GM19438 (cell line): ENCODE measurements at regions not wholly inside any gene's neighbourhood (a gene's known extent, or its start where the extent isn't known, plus 50 kb on each side); places are given as distances from the start of the nearest gene placed in this dataset.
A peak's percentile ranks its signal among the peaks of the same experiment; 100 is the strongest.

Source experiments
- ATAC-seq: cut with Tn5 transposase; IDR thresholded peaks from one replicate; pipeline ENCODE4 v1.9.1; 2021; ENCODE audit warnings: low read depth; ENCODE audit not compliant: unreplicated experiment

DNA sequence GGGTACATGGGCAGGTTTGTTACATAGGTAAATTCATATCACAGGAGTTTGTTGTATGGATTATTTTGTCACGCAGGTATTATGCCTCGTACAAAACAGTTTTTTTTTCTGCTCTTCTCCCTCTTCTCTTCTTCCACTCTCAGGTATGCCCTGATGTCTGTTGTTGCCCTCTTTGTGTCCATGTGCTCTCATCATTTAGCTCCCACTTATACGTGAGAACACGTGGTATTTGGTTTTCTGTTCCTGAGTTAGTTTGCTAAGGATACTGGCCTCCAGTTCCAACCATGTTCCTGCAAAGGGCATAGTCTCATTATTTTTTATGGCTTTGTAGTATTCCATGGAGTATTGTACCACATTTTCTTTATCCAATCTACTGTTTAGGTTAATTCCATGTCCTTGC is 65.7 kb downstream of the UNC5CL start:
- no peak for ATAC-seq

DNA sequence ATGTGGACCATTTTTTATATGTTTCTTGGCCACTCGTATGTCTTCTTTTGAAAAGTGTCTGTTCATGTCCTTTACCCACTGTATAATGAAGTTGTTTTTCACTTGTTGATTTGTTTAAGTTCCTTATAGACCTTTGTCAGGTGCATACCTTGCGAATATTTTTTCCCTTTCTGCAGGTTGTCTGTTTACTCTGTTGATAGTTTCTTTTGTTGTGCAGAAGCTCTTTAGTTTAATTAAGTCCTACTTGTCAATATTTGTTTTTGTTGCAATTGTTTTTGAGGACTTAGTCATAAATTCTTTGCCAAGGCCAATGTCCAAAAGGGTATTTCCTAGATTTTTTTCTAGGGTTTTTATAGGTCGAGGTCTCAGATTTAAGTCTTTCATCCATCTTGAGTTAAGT is 66.2 kb downstream of the UNC5CL start:
- ATAC-seq: no peak

DNA sequence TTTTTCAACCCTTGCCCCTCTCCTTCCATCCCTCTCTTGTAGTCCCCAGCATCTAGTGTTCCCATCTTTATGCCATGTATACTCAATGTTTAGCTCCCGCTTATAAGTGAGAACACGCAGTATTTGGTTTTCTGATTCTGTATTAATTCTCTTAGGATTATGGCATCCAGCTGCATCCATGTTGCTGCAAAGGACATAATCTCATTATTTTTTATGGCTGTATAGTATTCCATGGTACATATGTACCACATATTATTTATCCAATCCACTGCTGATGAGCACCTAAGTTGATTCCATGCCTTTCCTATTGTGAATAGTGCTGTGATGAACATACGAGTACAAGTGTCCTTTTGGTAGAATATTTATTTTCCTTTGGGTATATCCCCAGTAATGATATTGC is 66.8 kb downstream of the UNC5CL start:
- no peak for ATAC-seq

DNA sequence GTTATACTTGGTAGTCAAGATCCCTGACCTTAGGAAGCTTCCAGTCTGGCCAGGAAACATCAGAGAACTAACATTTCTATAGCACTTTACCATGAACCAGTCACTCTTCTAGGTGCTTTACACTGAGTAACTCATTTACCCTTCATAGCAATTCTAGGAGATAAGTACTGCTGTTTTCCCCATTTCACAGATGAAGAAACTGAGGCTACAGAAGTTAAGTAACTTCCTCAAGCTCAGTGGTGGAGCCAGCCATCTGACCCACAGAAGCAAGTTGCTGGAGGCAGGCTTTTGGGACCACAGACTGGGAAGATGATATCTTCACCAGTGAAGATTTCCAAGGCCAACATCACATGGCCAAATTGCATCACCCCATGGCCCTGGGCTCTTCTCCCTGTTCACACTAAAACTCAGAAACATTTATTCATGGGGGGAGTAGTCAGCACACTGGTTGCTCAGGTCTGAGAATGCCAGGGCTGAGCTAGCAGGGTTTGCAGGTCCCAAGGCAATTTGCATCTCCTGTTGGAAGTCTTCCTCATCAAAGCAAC is 70.3 kb downstream of the UNC5CL start:
- no peak for ATAC-seq

DNA sequence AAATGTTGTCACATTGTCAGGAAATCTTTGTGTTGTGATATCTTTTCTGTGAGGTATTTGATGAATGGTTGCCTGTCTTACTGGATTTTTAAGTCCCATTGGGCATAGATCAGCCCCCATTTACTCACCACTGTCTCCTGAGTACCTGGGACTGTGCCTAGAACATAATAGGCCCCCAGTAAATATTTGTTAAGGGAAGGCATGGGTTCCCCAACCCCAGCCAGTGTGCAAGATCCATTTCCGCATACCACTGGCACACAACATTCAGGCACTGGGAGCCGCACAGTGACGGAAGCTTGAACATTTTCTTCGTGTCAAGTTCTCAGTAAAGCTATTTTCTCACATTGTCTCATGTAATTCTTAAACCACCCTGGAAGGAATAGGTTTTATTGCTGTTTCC is 72.2 kb downstream of the UNC5CL start:
- no peak for ATAC-seq

DNA sequence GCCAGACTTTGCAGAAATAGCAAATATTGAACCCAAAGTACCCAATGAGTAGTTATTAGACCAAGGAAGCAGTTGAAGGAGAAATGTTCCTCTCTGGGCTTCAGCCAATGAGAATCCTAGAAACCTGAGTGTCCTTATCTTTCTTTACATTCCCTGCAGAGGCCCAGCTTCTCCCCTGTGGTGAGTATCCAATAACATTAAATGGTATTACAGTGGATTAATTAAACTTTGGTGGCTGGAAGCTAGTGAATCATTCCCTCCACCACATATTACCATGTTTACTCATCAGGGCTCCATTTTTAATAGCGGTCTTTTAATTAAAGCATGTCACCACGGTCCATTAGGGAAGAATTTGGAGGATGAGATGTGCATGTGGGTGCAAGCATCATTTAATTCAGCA is 74.0 kb downstream of the UNC5CL start:
- ATAC-seq: no peak

DNA sequence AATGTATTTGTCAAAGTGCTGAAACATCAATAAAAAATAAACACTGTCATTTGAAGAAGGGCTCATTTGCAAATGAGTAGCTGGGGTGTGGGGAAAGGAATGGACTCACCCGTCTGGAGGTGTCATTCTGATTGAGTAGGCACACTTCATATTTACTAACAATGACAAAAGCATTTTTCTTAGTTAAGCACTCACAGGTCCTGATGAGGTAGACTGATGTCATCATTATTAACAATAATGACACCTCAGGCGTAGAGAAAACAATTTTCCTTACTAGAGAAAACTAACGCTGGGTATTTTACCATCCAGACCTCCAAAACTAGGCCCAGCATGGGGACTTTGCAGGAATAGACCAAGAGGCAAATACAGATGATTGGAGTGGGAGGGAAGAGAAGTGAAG is 76.0 kb downstream of the UNC5CL start:
- ATAC-seq: no peak

DNA sequence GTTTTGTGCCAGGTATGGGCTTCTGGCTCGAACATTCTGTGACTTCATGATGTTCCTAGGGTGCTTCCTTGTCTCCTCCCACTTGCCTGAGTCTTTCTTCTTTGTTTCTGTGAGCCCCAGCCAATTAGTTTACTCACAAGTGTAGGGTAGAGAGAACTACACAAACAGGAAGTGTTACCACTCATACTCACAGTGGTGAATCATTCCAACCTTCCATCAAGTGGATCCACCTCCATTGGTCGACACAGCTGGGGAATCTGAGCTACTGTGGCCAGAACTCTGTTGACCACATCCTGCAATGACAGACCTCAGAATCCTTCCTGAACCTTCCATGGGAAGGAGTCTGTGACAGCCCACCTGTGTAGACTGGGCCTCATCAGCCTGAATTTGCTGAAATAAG is 76.8 kb downstream of the UNC5CL start:
- ATAC-seq: peak; percentile 83

DNA sequence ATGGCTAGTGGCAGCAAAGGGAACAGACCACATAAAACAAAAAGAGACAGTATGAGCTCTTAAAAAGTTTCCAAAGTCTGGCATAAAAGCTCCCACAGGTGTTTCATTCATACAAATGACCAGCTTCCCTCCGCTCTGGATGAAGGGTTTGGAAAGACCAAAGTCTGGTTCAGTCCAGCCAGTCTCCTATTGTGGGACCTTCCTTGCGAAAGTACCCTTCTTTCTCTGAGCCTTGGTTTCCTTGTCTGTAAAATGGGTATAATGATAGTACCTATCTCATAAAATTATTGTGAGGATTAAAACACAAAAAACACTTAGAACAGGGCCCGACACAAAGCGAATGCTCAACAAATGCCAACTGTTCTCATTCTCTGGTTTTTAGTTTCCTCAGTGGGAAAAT is 77.2 kb downstream of the UNC5CL start:
- no peak for ATAC-seq

DNA sequence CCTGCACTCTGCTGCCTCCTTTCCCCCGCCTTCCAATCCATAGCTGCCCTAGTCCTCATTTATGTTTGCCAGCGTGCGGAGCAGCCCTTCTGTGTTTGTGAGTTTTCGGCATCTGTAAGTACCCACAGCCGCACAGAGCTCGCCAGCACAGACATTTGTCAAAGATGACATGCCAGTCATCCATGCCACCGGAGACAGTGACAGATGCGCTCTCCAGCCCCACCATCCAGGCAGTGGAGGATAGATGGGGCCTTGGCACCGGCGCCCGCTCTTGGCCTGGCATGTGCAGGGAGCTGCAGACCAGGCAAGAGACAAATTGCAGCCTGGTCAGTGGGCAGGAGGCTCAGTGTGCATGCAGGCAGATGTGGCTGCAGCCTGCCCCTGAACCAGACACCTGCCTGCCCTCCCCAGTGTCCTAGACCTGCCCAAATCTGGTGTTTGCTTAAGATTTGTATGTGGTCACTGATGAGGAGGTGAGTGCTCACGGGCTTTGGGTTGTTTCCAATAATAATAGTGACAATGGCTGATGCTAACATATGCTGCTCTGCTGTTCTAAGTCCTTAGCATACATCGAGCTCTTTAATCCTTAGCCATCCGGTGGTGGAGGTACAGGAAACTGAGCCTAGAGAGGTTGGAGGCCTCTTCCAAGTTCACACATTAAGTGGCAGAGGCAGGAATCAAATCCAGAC is 78.1 kb downstream of the UNC5CL start:
- no peak for ATAC-seq

DNA sequence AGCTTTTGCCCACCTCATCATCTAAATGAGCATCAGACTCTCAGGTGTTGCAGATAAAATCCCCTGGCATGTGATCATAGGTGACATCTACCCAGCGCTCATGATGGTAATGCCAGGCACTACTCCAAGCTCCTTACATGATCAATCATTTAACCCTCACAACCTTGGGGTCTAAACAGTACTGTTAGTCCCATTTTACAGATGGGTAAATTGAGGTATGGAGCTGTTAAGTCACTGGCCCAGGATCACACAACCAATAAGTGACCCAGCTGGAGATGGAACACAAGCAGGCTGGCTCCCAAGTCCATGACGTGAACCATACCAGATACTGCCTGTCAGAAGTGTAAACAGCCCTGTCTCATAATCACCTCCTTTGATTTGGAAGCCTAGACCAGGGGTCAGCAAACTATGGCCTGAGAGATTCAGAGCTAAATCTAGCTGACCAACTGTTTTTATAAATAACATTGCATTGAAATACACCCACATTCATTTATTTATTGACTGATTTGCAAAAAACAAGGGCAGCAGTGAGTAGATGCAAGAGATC is 79.2 kb downstream of the UNC5CL start:
- no peak for ATAC-seq

DNA sequence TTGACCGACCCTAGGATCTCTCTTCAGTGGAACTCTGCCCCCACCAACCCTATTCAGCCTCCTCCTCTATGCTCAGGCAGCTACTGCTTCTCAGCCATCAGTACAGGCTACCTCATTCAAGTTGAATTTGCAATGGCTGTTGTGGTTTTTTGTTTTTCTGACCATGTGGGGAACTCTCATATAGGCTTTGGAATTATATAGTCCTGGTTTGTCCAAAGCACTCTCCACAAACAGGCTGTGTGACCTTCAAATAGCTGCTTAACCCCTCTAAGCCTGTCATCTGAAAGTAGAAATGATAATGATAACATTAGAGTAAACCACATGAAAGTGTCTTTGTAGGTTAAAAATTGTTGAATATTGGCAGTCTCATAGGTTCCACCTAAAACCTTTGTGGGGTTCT is 80.3 kb downstream of the UNC5CL start:
- ATAC-seq: no peak

DNA sequence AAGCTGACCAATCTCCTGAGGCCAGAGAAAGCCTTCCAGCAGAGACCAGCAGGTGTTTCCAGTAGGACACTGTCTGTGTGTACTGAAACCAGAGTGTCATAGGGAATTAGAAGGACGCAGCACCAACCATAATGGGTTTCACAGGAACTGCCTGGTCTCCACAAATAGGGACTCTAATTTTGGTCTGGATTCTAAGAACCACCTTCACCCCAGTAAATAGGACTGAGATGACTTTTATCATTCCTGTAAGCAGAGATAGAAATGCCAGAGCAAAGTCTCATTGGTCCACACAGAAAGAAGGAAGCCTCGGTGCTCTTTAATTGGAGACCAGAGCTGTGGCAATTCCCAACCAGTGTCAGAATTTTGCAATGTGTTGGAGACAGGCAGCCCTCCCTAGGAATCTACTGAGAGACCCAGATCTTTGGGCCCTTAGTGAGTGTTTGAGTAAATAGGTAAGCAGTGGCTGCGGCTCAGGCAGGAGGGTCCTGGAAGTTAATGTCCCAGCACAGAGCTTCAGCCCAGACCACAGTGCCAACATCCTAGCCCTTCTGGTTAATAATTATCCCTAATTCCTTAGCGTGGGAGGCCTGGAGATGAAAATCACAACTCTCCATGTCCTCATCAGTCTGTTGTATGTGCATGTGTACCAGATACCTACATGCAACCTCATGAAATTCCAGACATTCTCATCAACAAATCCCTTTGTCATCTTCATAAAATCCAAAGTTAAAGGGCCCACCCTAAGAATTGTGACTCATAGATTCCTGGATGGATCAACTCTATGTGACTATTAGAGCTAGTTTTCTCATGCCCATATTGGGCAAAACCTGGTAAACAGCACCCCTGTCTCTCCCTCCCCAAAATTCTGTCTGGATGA is 81.2 kb downstream of the UNC5CL start:
- ATAC-seq: no peak

DNA sequence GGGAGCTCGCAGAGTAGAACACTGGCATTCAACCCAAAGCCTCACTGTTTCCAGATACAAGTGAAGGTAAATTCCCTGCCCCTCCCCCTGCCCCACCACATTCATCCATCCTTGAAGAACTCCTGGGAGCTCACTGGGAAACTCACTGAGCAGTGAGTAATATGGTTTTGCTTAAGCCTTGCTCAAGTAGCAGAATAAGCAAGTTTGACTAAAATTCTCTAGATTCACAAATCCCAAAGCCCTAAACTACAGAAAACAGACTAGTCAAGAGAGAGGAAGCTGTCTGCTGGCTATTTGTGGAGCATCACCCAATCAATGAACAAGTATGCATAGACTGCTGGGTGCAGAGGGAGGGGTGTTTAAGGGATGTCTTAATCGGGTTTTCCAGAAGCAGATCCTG is 82.1 kb downstream of the UNC5CL start:
- no peak for ATAC-seq

DNA sequence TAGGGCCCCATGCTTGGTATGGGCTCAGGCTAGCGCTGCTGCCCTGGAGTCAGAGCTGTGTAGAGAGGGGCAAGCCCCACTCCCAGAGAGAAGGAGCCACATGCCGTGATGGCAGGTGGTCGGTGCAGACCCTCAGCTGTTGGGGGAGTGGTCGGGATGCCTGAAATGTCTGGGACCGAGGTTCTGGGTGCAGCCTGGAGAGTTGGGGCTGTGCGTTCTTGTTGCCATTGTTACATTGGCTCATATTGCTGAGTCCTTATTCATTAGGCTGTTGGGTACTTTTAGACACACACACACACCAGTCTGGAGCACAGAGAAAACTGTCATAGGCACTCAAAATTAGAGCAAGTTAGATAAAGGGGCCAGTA is 83.9 kb downstream of the UNC5CL start:
- ATAC-seq: no peak

DNA sequence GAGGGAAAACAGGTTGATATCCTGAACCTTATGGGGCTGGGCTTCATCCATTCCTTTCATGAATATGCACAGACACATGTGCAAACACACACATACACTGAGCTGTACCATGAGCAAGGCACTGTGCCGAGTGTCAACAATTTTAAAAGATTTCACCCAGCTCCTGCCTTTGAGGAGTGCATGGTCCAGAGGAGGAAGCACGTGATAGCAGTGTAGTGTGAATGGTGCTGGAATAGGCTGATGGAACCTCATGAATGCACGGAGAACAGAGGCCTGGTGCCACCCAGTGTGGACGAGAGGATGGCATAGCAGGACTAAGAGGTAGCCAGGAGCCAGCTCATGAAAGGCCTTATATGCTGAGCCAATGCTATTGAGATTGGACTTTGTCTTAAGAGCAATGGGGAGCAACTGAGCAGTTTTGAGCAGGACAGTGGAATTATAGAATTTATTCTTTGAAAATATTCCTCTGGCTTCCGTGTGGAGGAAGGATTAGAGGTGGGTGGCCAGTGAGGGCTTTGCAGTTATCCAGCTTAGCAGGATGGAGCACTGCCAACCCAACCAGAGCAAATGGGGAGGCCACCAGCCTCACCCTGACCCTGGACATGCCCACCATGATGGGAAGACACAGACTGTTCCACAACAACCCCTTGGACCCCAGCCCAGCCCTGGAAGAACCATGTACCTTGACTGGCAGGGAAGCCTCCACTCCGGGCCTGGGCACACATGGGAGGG is 84.4 kb downstream of the UNC5CL start:
- ATAC-seq: no peak

DNA sequence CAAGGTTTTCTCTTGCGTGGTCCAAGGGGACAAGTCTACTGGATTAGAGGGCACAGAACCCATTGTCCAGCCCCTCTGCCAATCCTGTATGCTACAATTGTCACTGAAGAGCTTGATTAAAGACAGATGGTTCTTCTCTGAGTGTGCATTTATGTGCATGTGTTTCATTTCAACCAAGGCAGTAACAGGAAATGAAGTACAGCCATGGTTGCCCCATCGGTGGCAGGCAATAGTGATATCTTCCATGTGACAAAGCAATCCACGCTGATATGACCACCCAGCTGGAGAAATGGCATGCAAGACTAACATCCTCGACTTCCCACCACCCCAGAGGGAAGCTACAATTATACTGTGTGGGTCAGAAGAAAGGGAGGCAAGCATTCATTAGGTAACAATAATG is 85.5 kb downstream of the UNC5CL start:
- ATAC-seq: no peak

DNA sequence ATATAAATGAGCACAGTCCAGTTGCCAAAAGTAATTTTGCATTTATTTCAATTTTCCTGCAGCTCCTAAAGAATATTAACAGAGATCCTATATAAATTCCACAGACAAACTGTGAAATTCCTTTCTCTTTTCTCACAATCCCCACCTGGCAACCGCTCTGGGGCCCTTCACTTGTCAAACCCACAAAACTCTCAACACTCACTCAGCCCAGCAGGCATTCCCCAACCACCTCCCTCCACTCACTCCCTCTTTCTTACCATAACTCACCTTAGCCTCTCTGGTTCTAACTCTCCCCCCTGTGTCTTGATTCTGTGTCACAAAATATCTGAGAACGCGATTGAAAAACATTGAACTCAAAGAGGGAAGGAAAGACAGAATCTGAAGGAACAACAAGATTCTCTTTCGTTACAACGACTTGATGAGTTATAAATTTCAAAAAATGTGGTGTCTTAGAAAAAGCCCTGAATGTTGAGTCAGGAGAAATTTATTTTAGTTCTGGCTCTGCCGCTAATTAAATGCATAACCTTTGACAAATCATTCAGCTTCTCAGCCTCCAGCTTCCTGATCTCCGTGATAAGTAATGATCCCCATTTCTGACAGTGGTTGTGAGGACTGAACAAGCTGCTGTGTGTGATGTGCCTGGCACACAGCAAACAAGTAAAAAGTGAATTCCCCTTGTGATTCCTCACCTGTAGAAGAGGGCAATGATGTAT is 87.9 kb downstream of the UNC5CL start:
- no peak for ATAC-seq

DNA sequence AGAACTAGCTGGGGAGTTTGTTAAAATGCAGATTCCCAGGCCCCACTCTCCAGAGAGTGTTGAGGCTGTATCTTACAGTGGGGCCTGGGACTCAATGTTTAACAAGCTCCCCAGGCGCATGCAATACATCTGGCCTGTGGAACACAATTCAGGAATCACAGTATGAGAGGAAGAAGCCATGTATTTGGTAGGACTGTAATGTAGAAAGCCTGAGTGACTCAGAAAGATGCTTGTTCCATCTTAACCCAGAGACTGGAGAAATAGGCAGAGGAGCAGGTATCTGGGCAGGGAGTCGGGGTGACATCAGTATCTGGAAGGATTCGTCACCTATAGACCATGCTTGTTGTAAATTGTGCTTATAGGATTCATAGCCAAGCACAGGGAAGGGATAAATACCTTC is 90.5 kb downstream of the UNC5CL start:
- ATAC-seq: no peak

DNA sequence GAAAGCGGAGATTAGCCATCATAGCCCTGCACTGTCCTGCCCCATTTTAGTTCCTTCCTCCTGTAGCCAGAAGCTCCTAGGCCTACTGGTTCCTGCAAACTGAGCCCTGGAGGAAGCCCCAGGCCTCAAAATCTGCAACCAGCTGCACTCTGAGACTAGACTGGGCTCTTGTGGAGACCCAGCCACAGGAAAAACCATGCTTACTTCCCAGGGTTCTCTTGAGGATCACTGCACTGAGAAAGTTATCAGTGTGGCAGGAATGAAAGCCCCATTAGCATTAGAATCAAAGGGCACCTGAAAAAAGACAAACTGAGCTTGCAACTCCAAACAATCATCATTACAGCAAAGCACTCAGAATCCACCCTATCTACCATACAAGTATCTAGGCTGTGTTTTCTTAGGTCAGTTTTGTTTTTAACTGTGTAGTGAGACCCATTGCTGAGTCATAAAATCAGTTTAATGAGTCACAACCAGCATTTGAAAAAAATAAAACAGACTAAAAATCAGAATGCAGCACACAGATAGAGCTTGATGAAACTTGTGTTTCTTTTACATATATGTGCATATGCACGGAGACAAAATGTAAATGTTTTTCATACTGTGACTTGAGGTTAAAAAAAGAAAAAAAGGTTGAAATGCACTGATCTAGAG is 91.0 kb downstream of the UNC5CL start:
- ATAC-seq: no peak
